ENCODE measurements at regions not wholly inside any gene's neighbourhood (a gene's known extent, or its start where the extent isn't known, plus 50 kb on each side); places are given as distances from the start of the nearest gene placed in this dataset.

DNA sequence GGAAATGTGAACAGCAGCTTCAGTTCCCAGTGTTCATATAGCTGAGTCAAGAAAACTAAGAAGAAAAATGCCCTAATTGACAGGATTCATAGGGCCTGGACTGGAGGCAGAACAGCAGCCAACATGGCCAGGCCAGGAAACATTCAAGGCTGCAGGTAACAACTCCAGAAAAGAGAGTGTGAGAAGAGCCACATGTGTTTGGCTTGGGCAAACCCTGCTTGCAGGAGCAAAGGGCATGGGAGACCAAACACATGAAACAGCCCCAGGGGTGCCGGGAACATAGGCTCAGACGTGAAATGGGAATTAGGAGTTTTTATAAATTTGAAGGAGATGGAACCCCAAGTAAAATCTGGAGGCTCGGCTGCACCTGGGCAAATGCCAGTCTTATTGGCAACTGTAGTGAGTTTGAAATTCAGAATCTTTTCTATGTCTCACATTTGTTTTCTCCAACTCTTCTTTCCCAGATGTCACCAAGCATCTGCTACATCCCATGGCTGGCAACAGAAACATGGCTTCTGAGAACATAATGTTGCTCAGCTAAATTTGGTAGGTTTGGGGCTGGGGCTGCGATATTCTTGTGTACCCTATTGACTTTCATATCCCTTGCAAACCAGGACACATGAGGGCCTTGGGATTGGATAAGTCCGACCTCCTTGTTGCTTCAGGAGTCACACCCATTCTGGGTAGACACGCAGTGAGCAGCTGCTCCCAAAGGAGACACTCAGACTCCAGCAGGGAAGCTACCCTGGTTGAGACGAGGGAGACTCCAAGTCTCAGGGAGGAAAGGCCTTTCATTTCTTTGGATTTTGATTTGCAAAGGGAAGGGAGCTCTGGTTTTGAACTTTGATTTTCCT lies 98.9 kb upstream of the CLSTN2 start:
- DNase-seq (ENCODE audit: low spot score), result no peak
- H2AFZ ChIP-seq (ENCODE audit: low read length), result no peak overlapping the region
- H3K4me2 ChIP-seq (ENCODE audit: insufficient read depth, low read length, poor library complexity, severe bottlenecking), result no peak overlapping the region
- no peak overlapping the region for H4K91ac ChIP-seq (ENCODE audit: low read depth, low read length, poor library complexity)
- no peak overlapping the region for H2BK12ac ChIP-seq (ENCODE audit: low read length)
- H3K23ac ChIP-seq (ENCODE audit: low read depth, low read length, poor library complexity), result no peak overlapping the region
- H3K9ac ChIP-seq (ENCODE audit: low read depth, low read length, poor library complexity), result no peak overlapping the region
- no peak overlapping the region for H2BK120ac ChIP-seq (ENCODE audit: low read depth, low read length)
- WGBS, 2 donors (ENCODE audit: extremely low coverage in 2 of 2, insufficient read length in 2 of 2, insufficient replicate concordance in 1 of 2), result no CpG with 5 or more reads among the region's 7 CpGs
- H3K79me1 ChIP-seq (ENCODE audit: low read depth, low read length), result no peaks in the 10 kb centered on the region
- H4K8ac ChIP-seq (ENCODE audit: low read depth, low read length), result no peak overlapping the region
- no peak overlapping the region for H2BK15ac ChIP-seq (ENCODE audit: low read length)
- H3K4ac ChIP-seq (ENCODE audit: low read length), result no peak overlapping the region
- no peak overlapping the region for H3K4me3 ChIP-seq (ENCODE audit: low read length in 2 of 2)
- H3K27me3 ChIP-seq (ENCODE audit: control insufficient read depth in 3 of 3, insufficient read depth in 3 of 3, low read depth in 1 of 3, low read length in 3 of 3), result no peaks in the 10 kb centered on the region
- no peak overlapping the region for H3K27ac ChIP-seq (replicated peaks; ENCODE audit: low read length)
- H3K36me3 ChIP-seq (replicated peaks in 1 of 2; ENCODE audit: control insufficient read depth in 2 of 2, insufficient read depth in 2 of 2, low read length in 2 of 2), result no peaks in the 10 kb centered on the region
- H3K18ac ChIP-seq (ENCODE audit: low read length), result no peak overlapping the region
- H3K14ac ChIP-seq (ENCODE audit: low read length), result no peak overlapping the region
- H2BK5ac ChIP-seq (ENCODE audit: low read length), result no peak overlapping the region
- peaks cover 0 to 6% of the 10 kb centered on the region in 2 donors for H3K4me1 ChIP-seq (ENCODE audit: control insufficient read depth in 2 of 2, insufficient read depth in 1 of 2, low read depth in 1 of 2, low read length in 2 of 2)
- no peak overlapping the region for H2AK5ac ChIP-seq (ENCODE audit: low read depth, low read length)
- H3K9me3 ChIP-seq (replicated peaks in 1 of 2; ENCODE audit: control insufficient read depth in 2 of 2, insufficient read depth in 1 of 2, low read depth in 1 of 2, low read length in 2 of 2), result no peaks in the 10 kb centered on the region

GRCh38 chr3:139832998-139833397 lies 102.0 kb upstream of the CLSTN2 start:
- H3K23ac ChIP-seq (ENCODE audit: low read depth, low read length, poor library complexity), result no peak overlapping the region
- no peak overlapping the region for H4K8ac ChIP-seq (ENCODE audit: low read depth, low read length)
- no peak overlapping the region for H3K27ac ChIP-seq (replicated peaks; ENCODE audit: low read length)
- peaks cover 7 to 13% of the 10 kb centered on the region in 2 donors for H3K4me1 ChIP-seq (ENCODE audit: control insufficient read depth in 2 of 2, insufficient read depth in 1 of 2, low read depth in 1 of 2, low read length in 2 of 2)
- no peak overlapping the region for H3K4ac ChIP-seq (ENCODE audit: low read length)
- no peak overlapping the region for H4K91ac ChIP-seq (ENCODE audit: low read depth, low read length, poor library complexity)
- H3K9ac ChIP-seq (ENCODE audit: low read depth, low read length, poor library complexity), result no peak overlapping the region
- no peaks in the 10 kb centered on the region for H3K9me3 ChIP-seq (replicated peaks in 1 of 2; ENCODE audit: control insufficient read depth in 2 of 2, insufficient read depth in 1 of 2, low read depth in 1 of 2, low read length in 2 of 2)
- H2AFZ ChIP-seq (ENCODE audit: low read length), result no peak overlapping the region
- H3K79me1 ChIP-seq (ENCODE audit: low read depth, low read length), result no peaks in the 10 kb centered on the region
- no peak overlapping the region for H3K18ac ChIP-seq (ENCODE audit: low read length)
- H2BK5ac ChIP-seq (ENCODE audit: low read length), result no peak overlapping the region
- H2AK5ac ChIP-seq (ENCODE audit: low read depth, low read length), result no peak overlapping the region
- H3K14ac ChIP-seq (ENCODE audit: low read length), result no peak overlapping the region
- H2BK120ac ChIP-seq (ENCODE audit: low read depth, low read length), result no peak overlapping the region
- H2BK15ac ChIP-seq (ENCODE audit: low read length), result no peak overlapping the region
- DNase-seq (ENCODE audit: low spot score), result no peak
- no peaks in the 10 kb centered on the region for H3K36me3 ChIP-seq (replicated peaks in 1 of 2; ENCODE audit: control insufficient read depth in 2 of 2, insufficient read depth in 2 of 2, low read length in 2 of 2)
- H3K4me3 ChIP-seq (ENCODE audit: low read length in 2 of 2), result no peak overlapping the region
- no peak overlapping the region for H3K4me2 ChIP-seq (ENCODE audit: insufficient read depth, low read length, poor library complexity, severe bottlenecking)
- H3K27me3 ChIP-seq (ENCODE audit: control insufficient read depth in 3 of 3, insufficient read depth in 3 of 3, low read depth in 1 of 3, low read length in 3 of 3), result no peaks in the 10 kb centered on the region
- no CpG with 5 or more reads among the region's 4 CpGs for WGBS, 2 donors (ENCODE audit: extremely low coverage in 2 of 2, insufficient read length in 2 of 2, insufficient replicate concordance in 1 of 2)
- no peak overlapping the region for H2BK12ac ChIP-seq (ENCODE audit: low read length)

DNA sequence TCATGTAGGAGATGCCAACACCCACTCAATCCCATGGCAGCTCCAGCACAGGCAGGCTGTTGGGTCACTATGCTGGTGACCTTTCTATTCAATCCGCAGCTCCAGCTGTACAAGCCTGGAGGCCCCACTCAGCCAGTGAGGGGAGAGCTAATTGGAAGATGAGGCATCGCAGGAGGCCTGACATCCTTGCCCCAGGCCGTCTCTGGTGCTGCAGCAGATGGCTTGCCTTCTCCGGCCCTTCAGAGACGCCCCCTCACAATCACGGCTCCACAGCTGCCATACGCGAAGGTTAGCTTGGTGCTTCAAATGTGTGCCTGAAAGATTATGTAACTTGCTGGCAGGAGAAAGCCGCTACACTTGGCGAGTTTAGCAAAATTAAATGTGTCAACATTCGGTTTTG lies 104.2 kb upstream of the CLSTN2 start:
- H2AFZ ChIP-seq (ENCODE audit: low read length), result peak overlapping the region; percentile 59
- H3K9me3 ChIP-seq (replicated peaks in 1 of 2; ENCODE audit: control insufficient read depth in 2 of 2, insufficient read depth in 1 of 2, low read depth in 1 of 2, low read length in 2 of 2), result no peaks in the 10 kb centered on the region
- H3K27ac ChIP-seq (replicated peaks; ENCODE audit: low read length), result no peak overlapping the region
- H2BK15ac ChIP-seq (ENCODE audit: low read length), result no peak overlapping the region
- no peak overlapping the region for H4K91ac ChIP-seq (ENCODE audit: low read depth, low read length, poor library complexity)
- H2BK120ac ChIP-seq (ENCODE audit: low read depth, low read length), result no peak overlapping the region
- H3K14ac ChIP-seq (ENCODE audit: low read length), result no peak overlapping the region
- H3K79me1 ChIP-seq (ENCODE audit: low read depth, low read length), result no peaks in the 10 kb centered on the region
- no peak overlapping the region for H2AK5ac ChIP-seq (ENCODE audit: low read depth, low read length)
- peaks cover 7 to 15% of the 10 kb centered on the region in 2 donors for H3K4me1 ChIP-seq (ENCODE audit: control insufficient read depth in 2 of 2, insufficient read depth in 1 of 2, low read depth in 1 of 2, low read length in 2 of 2)
- no peak overlapping the region for H2BK12ac ChIP-seq (ENCODE audit: low read length)
- no peaks in the 10 kb centered on the region for H3K36me3 ChIP-seq (replicated peaks in 1 of 2; ENCODE audit: control insufficient read depth in 2 of 2, insufficient read depth in 2 of 2, low read length in 2 of 2)
- no peak overlapping the region for H3K9ac ChIP-seq (ENCODE audit: low read depth, low read length, poor library complexity)
- no peak overlapping the region for H3K23ac ChIP-seq (ENCODE audit: low read depth, low read length, poor library complexity)
- H4K8ac ChIP-seq (ENCODE audit: low read depth, low read length), result no peak overlapping the region
- H3K27me3 ChIP-seq (ENCODE audit: control insufficient read depth in 3 of 3, insufficient read depth in 3 of 3, low read depth in 1 of 3, low read length in 3 of 3), result no peaks in the 10 kb centered on the region
- peak; percentile 20 for DNase-seq (ENCODE audit: low spot score)
- H3K4me2 ChIP-seq (ENCODE audit: insufficient read depth, low read length, poor library complexity, severe bottlenecking), result no peak overlapping the region
- H3K18ac ChIP-seq (ENCODE audit: low read length), result no peak overlapping the region
- no peak overlapping the region for H3K4me3 ChIP-seq (ENCODE audit: low read length in 2 of 2)
- no peak overlapping the region for H3K4ac ChIP-seq (ENCODE audit: low read length)
- H2BK5ac ChIP-seq (ENCODE audit: low read length), result no peak overlapping the region
- no CpG with 5 or more reads among the region's 11 CpGs for WGBS, 2 donors (ENCODE audit: extremely low coverage in 2 of 2, insufficient read length in 2 of 2, insufficient replicate concordance in 1 of 2)

DNA sequence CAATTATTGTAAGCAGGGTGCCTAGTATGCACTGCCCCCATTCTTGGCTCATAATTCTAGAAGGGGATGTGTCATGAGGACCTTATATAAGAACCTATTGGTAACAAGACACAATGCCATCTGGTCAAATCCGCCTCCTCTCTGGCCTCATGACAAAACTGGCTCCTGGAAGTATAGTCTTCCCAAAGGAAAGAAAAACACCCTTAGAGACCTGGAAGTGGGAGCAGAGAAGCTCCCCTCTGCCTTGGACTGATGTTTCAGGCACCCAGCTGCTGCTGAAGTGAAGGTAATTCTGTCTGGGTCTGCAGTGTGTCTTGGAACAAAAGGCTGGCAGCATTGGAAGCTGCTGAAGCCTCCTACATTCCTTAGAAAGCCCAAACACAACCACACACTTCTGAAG lies 107.2 kb upstream of the CLSTN2 start:
- Histone ChIP-seq H3K4me1 (ENCODE audit: control insufficient read depth in 2 of 2, insufficient read depth in 1 of 2, low read depth in 1 of 2, low read length in 2 of 2) (peaks cover 7 to 14% of the 10 kb centered on the region in 2 donors), H3K9me3 (replicated peaks in 1 of 2; ENCODE audit: control insufficient read depth in 2 of 2, insufficient read depth in 1 of 2, low read depth in 1 of 2, low read length in 2 of 2) (no peaks in the 10 kb centered on the region), H3K4ac (ENCODE audit: low read length) (no peak overlapping the region), H3K14ac (ENCODE audit: low read length) (no peak overlapping the region), H2BK15ac (ENCODE audit: low read length) (no peak overlapping the region), H2AFZ (ENCODE audit: low read length) (no peak overlapping the region), H2BK12ac (ENCODE audit: low read length) (no peak overlapping the region), H3K79me1 (ENCODE audit: low read depth, low read length) (no peaks in the 10 kb centered on the region), H3K36me3 (replicated peaks in 1 of 2; ENCODE audit: control insufficient read depth in 2 of 2, insufficient read depth in 2 of 2, low read length in 2 of 2) (no peaks in the 10 kb centered on the region), H4K8ac (ENCODE audit: low read depth, low read length) (no peak overlapping the region), H3K4me2 (ENCODE audit: insufficient read depth, low read length, poor library complexity, severe bottlenecking) (no peak overlapping the region), H3K23ac (ENCODE audit: low read depth, low read length, poor library complexity) (no peak overlapping the region), H4K91ac (ENCODE audit: low read depth, low read length, poor library complexity) (no peak overlapping the region), H3K27ac (replicated peaks; ENCODE audit: low read length) (no peak overlapping the region), H2AK5ac (ENCODE audit: low read depth, low read length) (no peak overlapping the region), H2BK120ac (ENCODE audit: low read depth, low read length) (no peak overlapping the region), H2BK5ac (ENCODE audit: low read length) (no peak overlapping the region), H3K27me3 (ENCODE audit: control insufficient read depth in 3 of 3, insufficient read depth in 3 of 3, low read depth in 1 of 3, low read length in 3 of 3) (peaks cover 0 to 3% (median 0%) of the 10 kb centered on the region in 3 experiments), H3K18ac (ENCODE audit: low read length) (no peak overlapping the region), H3K4me3 (ENCODE audit: low read length in 2 of 2) (no peak overlapping the region), H3K9ac (ENCODE audit: low read depth, low read length, poor library complexity) (no peak overlapping the region)
- DNase-seq (ENCODE audit: low spot score), result no peak
- no CpG with 5 or more reads among the region's 1 CpG for WGBS, 2 donors (ENCODE audit: extremely low coverage in 2 of 2, insufficient read length in 2 of 2, insufficient replicate concordance in 1 of 2)
